GM21723 (cell line): ENCODE measurements at regions not wholly inside any gene's neighbourhood (a gene's known extent, or its start where the extent isn't known, plus 50 kb on each side); places are given as distances from the start of the nearest gene placed in this dataset.
"Not testable (repeated sequence)": the region's sequence is repeated elsewhere in the genome, so short reads cannot be mapped to it uniquely, and the experiment has no call there.

Experiments used
- ATAC-seq: cut with Tn5 transposase; IDR thresholded peaks from one replicate; pipeline ENCODE4 v1.9.1; 2021; ENCODE audit warnings: mild to moderate bottlenecking, moderate library complexity; ENCODE audit not compliant: unreplicated experiment

- no peak for ATAC-seq
Measured at GRCh38 chr12:126218697-126219096, 1153.5 kb downstream of the AACS start.

GRCh38 chr12:126219139-126219538 is 1153.9 kb downstream of the AACS start:
- no peak for ATAC-seq

- no peak for ATAC-seq
Measured at GRCh38 chr12:126219654-126220279, 1154.5 kb downstream of the AACS start.

- no peak for ATAC-seq
Measured at GRCh38 chr12:126224032-126224431, 1158.8 kb downstream of the AACS start.

- ATAC-seq: no peak
Measured at GRCh38 chr12:126228936-126229335, 1163.7 kb downstream of the AACS start.

- ATAC-seq: no peak
Measured at GRCh38 chr12:126232711-126233110, 1167.5 kb downstream of the AACS start.

- no peak for ATAC-seq
Measured at GRCh38 chr12:126233625-126234024, 1168.4 kb downstream of the AACS start.

- ATAC-seq: no peak
Measured at GRCh38 chr12:126243814-126244440, 1178.7 kb downstream of the AACS start.

- no peak for ATAC-seq
Measured at GRCh38 chr12:126247936-126248335, 1182.7 kb downstream of the AACS start.

GRCh38 chr12:126248871-126249403 is 1183.7 kb downstream of the AACS start:
- no peak for ATAC-seq

GRCh38 chr12:126258190-126258589 is 1193.0 kb downstream of the AACS start:
- no peak for ATAC-seq

- ATAC-seq: no peak
Measured at GRCh38 chr12:126262829-126263228, 1197.6 kb downstream of the AACS start.

GRCh38 chr12:126268222-126268621 is 1203.0 kb downstream of the AACS start:
- no peak for ATAC-seq

- no peak for ATAC-seq
Measured at GRCh38 chr12:126271159-126271558, 1205.9 kb downstream of the AACS start.

GRCh38 chr12:126282691-126283090 is 1217.5 kb downstream of the AACS start:
- ATAC-seq: no peak

- ATAC-seq: no peak
Measured at GRCh38 chr12:126286203-126286602, 1221.0 kb downstream of the AACS start.

GRCh38 chr12:126290456-126290855 is 1225.2 kb downstream of the AACS start:
- ATAC-seq: no peak

- not testable (repeated sequence) for ATAC-seq
Measured at GRCh38 chr12:126291987-126292386, 1226.8 kb downstream of the AACS start.

GRCh38 chr12:126295652-126296051 is 1230.4 kb downstream of the AACS start:
- ATAC-seq: no peak

GRCh38 chr12:126309278-126309677 is 1244.0 kb downstream of the AACS start:
- ATAC-seq: no peak

GRCh38 chr12:126312457-126312856 is 1247.2 kb downstream of the AACS start:
- no peak for ATAC-seq

GRCh38 chr12:126316411-126316810 is 1251.2 kb downstream of the AACS start:
- no peak for ATAC-seq
